CD14-positive monocyte (primary cell): ENCODE measurements at regions not wholly inside any gene's neighbourhood (a gene's known extent, or its start where the extent isn't known, plus 50 kb on each side); places are given as distances from the start of the nearest gene placed in this dataset.
"Not testable (repeated sequence)": the region's sequence is repeated elsewhere in the genome, so short reads cannot be mapped to it uniquely, and the experiment has no call there.

Experiments used
- DNase-seq, 3 donors: peaks; one replicate each; pipeline ENCODE4 v3.0.0-alpha.2; 2011 to 2022
- H2AFZ ChIP-seq: 2 replicates; pipeline ENCODE4 v1.6.0; 2012; ENCODE audit warnings: mild to moderate bottlenecking, low read depth, low read length, inconsistent platforms; ENCODE audit not compliant: insufficient read depth, poor library complexity, severe bottlenecking
- H3K27ac ChIP-seq, 2 donors: 1 replicate in 1 of 2; 2 replicates in 1 of 2; pipeline ENCODE4 v1.5.1; 2012 to 2013; ENCODE audit warnings: low read length in 2 of 2, control low read depth in 1 of 2, inconsistent platforms in 1 of 2, low read depth in 1 of 2, mild to moderate bottlenecking in 1 of 2
- H3K27me3 ChIP-seq, 2 donors: one replicate each; pipeline versions ENCODE4 v1.6.0 to v1.6.1; 2011 to 2013; ENCODE audit warnings: low read length in 2 of 2; ENCODE audit not compliant: control insufficient read depth in 2 of 2, insufficient read depth in 2 of 2
- H3K36me3 ChIP-seq, 2 donors: replicated peaks in 1 of 2; 1 replicate in 1 of 2; 2 replicates in 1 of 2; pipeline versions ENCODE4 v1.5.1 to v1.6.1; 2012 to 2013; ENCODE audit warnings: low read length in 2 of 2, control low read depth in 1 of 2, inconsistent platforms in 1 of 2, mild to moderate bottlenecking in 1 of 2; ENCODE audit not compliant: insufficient read depth in 2 of 2, control insufficient read depth in 1 of 2
- H3K4me1 ChIP-seq, 2 donors: 1 replicate in 1 of 2; 2 replicates in 1 of 2; pipeline versions ENCODE4 v1.5.1 to v1.6.1; 2012 to 2013; ENCODE audit warnings: low read length in 2 of 2, control low read depth in 1 of 2, inconsistent platforms in 1 of 2, mild to moderate bottlenecking in 1 of 2, moderate library complexity in 1 of 2; ENCODE audit not compliant: insufficient read depth in 2 of 2, control insufficient read depth in 1 of 2
- H3K4me2 ChIP-seq: replicated peaks from 2 replicates; pipeline ENCODE3; 2012; ENCODE audit warnings: low read length, moderate library complexity, mild to moderate bottlenecking; ENCODE audit not compliant: poor library complexity, severe bottlenecking; ENCODE audit errors: extremely low read depth
- H3K4me3 ChIP-seq, 3 experiments: fragments of 200-600 bp in 1 of 3; sonication (generic) in 1 of 3; replicated peaks in 1 of 3; 1 replicate in 2 of 3; 2 replicates in 1 of 3; pipeline ENCODE4 v1.5.1; 2011 to 2013; ENCODE audit warnings: low read length in 3 of 3, mild to moderate bottlenecking in 3 of 3, control low read depth in 2 of 3, low read depth in 2 of 3, inconsistent platforms in 1 of 3, moderate library complexity in 1 of 3
- H3K79me2 ChIP-seq: 2 replicates; pipeline ENCODE4 v1.6.0; 2012; ENCODE audit warnings: mild to moderate bottlenecking, control low read depth, inconsistent platforms, low read length, moderate library complexity; ENCODE audit not compliant: insufficient read depth
- H3K9ac ChIP-seq: 2 replicates; pipeline ENCODE4 v1.6.0; 2017; ENCODE audit warnings: low read length, mild to moderate bottlenecking; ENCODE audit not compliant: insufficient read depth, poor library complexity, severe bottlenecking
- H3K9me3 ChIP-seq, 2 donors: replicated peaks in 1 of 2; 1 replicate in 1 of 2; 2 replicates in 1 of 2; pipeline versions ENCODE4 v1.5.1 to v1.6.1; 2012 to 2013; ENCODE audit warnings: low read length in 2 of 2, control low read depth in 1 of 2; ENCODE audit not compliant: control insufficient read depth in 1 of 2, insufficient read depth in 1 of 2
- H4K20me1 ChIP-seq: 2 replicates; pipeline ENCODE4 v1.6.0; 2012; ENCODE audit warnings: mild to moderate bottlenecking, low read length, control low read depth, moderate library complexity; ENCODE audit not compliant: insufficient read depth
- H3K27ac Mint-ChIP-seq, 7 donors: one replicate each; pipeline ENCODE4 v1.8.0; 2020; ENCODE audit warnings: mild to moderate bottlenecking in 7 of 7, mixed read lengths in 7 of 7, moderate library complexity in 6 of 7, inconsistent platforms in 2 of 7
- H3K27me3 Mint-ChIP-seq, 3 donors: one replicate each; pipeline ENCODE4 v1.8.0; 2021 to 2022; ENCODE audit warnings: low read depth in 3 of 3, mild to moderate bottlenecking in 3 of 3, mixed read lengths in 3 of 3, moderate library complexity in 3 of 3, inconsistent platforms in 1 of 3
- H3K36me3 Mint-ChIP-seq, 2 donors: one replicate each; pipeline ENCODE4 v1.8.0; 2020; ENCODE audit warnings: mixed read lengths in 2 of 2, inconsistent platforms in 1 of 2, mild to moderate bottlenecking in 1 of 2
- H3K4me1 Mint-ChIP-seq: one replicate; pipeline ENCODE4 v1.8.0; 2020; ENCODE audit warnings: mild to moderate bottlenecking, mixed read lengths
- H3K4me3 Mint-ChIP-seq, 2 donors: one replicate each; pipeline ENCODE4 v1.8.0; 2020; ENCODE audit warnings: mild to moderate bottlenecking in 2 of 2, mixed read lengths in 2 of 2, moderate library complexity in 1 of 2
- H3K9me3 Mint-ChIP-seq, 7 donors: one replicate each; pipeline ENCODE4 v1.8.0; 2020 to 2022; ENCODE audit warnings: mixed read lengths in 7 of 7, mild to moderate bottlenecking in 6 of 7, moderate library complexity in 6 of 7, inconsistent platforms in 2 of 7
- CTCF ChIP-seq: fragments of 200-600 bp; IDR thresholded peaks from one replicate; pipeline ENCODE4 v1.8.0; 2022; ENCODE audit warnings: antibody characterized with exemption, mild to moderate bottlenecking
- WGBS: methylation state at CpG from one replicate; pipeline ENCODE4 v1.1.5; 2013; ENCODE audit warnings: missing lambda C conversion rate; ENCODE audit not compliant: insufficient coverage; 5-methylcytosine and 5-hydroxymethylcytosine counted together
- intact Hi-C, 2 donors: fragments of 100-400 bp; cut with micrococcal nuclease; formaldehyde crosslinking; loops; one replicate each; pipeline versions ENCODE4 v1.15.0 to v1.15.1; 2023

DNA sequence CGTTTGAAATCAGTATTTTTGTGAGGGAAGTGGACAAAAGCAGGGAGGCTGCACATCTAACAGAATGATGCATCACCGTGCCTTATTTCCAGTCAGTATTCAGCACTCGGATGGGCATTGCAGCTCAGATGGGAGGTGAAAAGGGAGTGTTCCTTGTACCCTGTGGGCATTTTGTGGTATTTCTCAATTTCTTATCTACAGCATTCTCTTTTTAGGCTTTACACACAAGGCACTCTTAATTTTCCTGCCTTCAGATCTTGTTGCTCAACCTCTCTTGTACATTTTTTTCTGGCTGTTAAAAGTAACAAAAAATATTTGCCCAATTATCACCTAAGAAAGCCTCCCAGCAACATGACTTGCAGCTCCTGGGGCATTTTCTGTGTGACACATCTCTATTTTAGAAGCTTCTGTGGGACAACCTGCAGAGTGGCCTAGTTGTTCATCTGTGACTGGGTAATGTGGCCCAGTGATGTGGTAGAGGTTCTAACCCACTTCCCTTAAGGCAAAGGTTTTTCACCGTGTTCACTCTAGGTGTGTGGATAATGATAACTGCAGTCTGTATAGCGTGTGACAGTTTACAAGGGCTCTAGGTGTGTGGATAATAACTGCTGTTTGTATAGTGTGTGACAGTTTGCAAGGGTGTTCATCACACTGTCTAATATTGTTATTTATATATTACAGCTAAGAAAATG lies 257.2 kb downstream of the PTGER3 start:
- Mint-ChIP-seq H3K4me1 (no peaks in the 10 kb centered on the region), H3K27ac (peak overlapping the region in 1 of 7 donors; percentile 3), H3K9me3 (peaks cover 0 to 11% (median 2%) of the 10 kb centered on the region in 7 donors), H3K27me3 (peaks cover 0 to 3% (median 1%) of the 10 kb centered on the region in 3 donors), H3K4me3 (no peak overlapping the region), H3K36me3 (no peaks in the 10 kb centered on the region)
- no peak for TF ChIP-seq CTCF
- Histone ChIP-seq H3K9ac (no peak overlapping the region), H3K4me2 (no peak overlapping the region), H3K4me3 (no peak overlapping the region), H3K4me1 (no peaks in the 10 kb centered on the region), H3K9me3 (no peaks in the 10 kb centered on the region), H3K79me2 (no peaks in the 10 kb centered on the region), H4K20me1 (no peaks in the 10 kb centered on the region), H3K36me3 (no peaks in the 10 kb centered on the region), H3K27me3 (no peaks in the 10 kb centered on the region), H2AFZ (no peak overlapping the region), H3K27ac (no peak overlapping the region)
- 100% methylated on average over 2 of the region's 5 CpGs for WGBS
- DNase-seq, result no peak
- intact Hi-C loops, result no loop called here

DNA sequence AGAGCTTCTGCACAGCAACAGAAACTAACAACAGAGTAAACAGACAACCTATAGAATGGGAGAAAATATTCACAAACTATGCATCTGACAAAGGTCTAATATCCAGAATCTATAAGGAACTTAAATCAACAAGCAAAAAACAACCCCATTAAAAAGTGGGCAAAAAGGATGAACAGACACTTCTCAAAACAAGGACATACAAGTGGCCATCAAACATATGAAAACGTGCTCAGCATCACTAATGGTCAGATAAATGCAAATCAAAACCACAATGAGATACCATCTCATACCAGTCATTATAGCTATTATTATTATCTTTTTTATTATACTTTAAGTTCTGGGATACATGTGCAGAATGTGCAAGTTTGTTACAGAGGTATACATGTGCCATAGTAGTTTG lies 252.6 kb downstream of the PTGER3 start:
- H3K27me3 Mint-ChIP-seq, H3K9me3 ChIP-seq, H3K36me3 ChIP-seq, H3K4me1 Mint-ChIP-seq, H2AFZ ChIP-seq, H3K36me3 Mint-ChIP-seq, H3K4me2 ChIP-seq, H3K27me3 ChIP-seq, H3K4me1 ChIP-seq, H3K4me3 Mint-ChIP-seq, H3K27ac Mint-ChIP-seq, DNase-seq, intact Hi-C loops, H3K79me2 ChIP-seq, H4K20me1 ChIP-seq, H3K27ac ChIP-seq, H3K4me3 ChIP-seq, H3K9ac ChIP-seq: not testable (repeated sequence)
- peaks cover 8 to 29% (median 17%) of the 10 kb centered on the region in 7 donors for H3K9me3 Mint-ChIP-seq
- WGBS, result no CpG with 5 or more reads among the region's 1 CpG

DNA sequence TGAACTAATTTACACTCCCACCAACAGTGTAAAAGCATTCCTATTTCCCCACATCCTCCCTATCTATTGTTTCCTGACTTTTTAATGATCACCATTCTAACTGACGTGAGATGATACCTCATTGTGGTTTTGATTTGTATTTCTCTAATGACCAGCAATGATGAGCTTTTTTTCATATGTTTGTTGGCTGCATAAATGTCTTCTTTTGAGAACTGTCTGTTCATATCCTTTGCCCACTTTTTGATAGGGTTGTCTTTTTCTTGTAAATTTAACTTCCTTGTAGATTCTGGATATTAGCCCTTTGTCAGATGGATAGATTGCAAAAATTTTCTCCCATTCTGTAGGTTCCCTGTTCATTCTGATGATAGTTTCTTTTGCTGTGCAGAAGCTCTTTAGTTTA lies 251.3 kb downstream of the PTGER3 start:
- H4K20me1 ChIP-seq, H3K4me1 Mint-ChIP-seq, H3K36me3 Mint-ChIP-seq, H3K4me2 ChIP-seq, H3K27ac Mint-ChIP-seq, H3K27me3 Mint-ChIP-seq, H3K36me3 ChIP-seq, H3K79me2 ChIP-seq, H3K27me3 ChIP-seq, H3K4me3 ChIP-seq, H3K4me1 ChIP-seq, H2AFZ ChIP-seq, H3K9ac ChIP-seq, DNase-seq, intact Hi-C loops, H3K9me3 ChIP-seq, H3K27ac ChIP-seq, H3K4me3 Mint-ChIP-seq: not testable (repeated sequence)
- peaks cover 8 to 29% (median 16%) of the 10 kb centered on the region in 7 donors for H3K9me3 Mint-ChIP-seq
- no CpG with 5 or more reads among the region's 1 CpG for WGBS

DNA sequence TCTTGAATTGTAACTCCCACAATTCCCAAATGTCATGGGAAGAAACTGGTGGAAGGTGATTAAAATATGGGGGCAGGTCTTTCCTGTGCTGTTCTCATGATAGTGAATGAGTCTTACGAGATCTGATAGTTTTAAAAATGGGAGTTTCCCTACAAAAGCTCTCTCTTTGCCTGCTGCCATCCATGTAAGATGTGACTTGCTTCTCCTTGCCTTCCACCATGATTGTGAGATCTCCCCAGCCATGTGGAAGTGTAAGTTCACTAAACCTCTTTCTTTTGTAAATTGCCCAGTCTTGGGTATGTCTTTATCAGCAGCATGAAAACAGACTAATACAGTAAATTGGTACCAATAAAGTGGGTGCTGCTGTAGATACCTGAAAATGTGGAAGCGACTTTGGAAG lies 245.0 kb downstream of the PTGER3 start:
- 100% methylated on average over 1 of the region's 2 CpGs for WGBS
- DNase-seq, result not testable (repeated sequence)

More for the DNA sequence above, 245.0 kb downstream of the PTGER3 start:
- H3K36me3 ChIP-seq, H3K27me3 Mint-ChIP-seq, H3K4me2 ChIP-seq, H3K4me3 ChIP-seq, H3K79me2 ChIP-seq, H3K9me3 ChIP-seq, H3K4me1 Mint-ChIP-seq, H3K4me1 ChIP-seq, H3K27me3 ChIP-seq, H3K9ac ChIP-seq, intact Hi-C loops, H3K36me3 Mint-ChIP-seq, H3K4me3 Mint-ChIP-seq, H2AFZ ChIP-seq, H4K20me1 ChIP-seq, H3K27ac ChIP-seq: not testable (repeated sequence)
- Mint-ChIP-seq H3K9me3 (peaks cover 9 to 26% (median 18%) of the 10 kb centered on the region in 7 donors), H3K27ac (peak overlapping the region in 2 of 7 donors; percentile 17 to 24)
